ENCODE measurements at regions not wholly inside any gene's neighbourhood (a gene's known extent, or its start where the extent isn't known, plus 50 kb on each side); places are given as distances from the start of the nearest gene placed in this dataset.
"Not testable (repeated sequence)": the region's sequence is repeated elsewhere in the genome, so short reads cannot be mapped to it uniquely, and the experiment has no call there.

- DNase-seq (ENCODE audit: low read depth in 2 of 3, low spot score in 1 of 3), result no peak
Observed at GRCh38 chr12:89289720-89290119, 62.6 kb downstream of the DUSP6 start.

GRCh38 chr12:89288959-89289358, 63.3 kb downstream of the DUSP6 start:
- DNase-seq (ENCODE audit: low read depth in 2 of 3, low spot score in 1 of 3), result no peak

- DNase-seq (ENCODE audit: low read depth in 2 of 3, low spot score in 1 of 3), result no peak
Observed at GRCh38 chr12:89286501-89286900, 65.8 kb downstream of the DUSP6 start.

- DNase-seq (ENCODE audit: low read depth in 2 of 3, low spot score in 1 of 3), result no peak
Observed at GRCh38 chr12:89281539-89281867, 70.8 kb downstream of the DUSP6 start.

- DNase-seq (ENCODE audit: low read depth in 2 of 3, low spot score in 1 of 3), result no peak
Observed at GRCh38 chr12:89280833-89281538, 71.3 kb downstream of the DUSP6 start.

- no peak for DNase-seq (ENCODE audit: low read depth in 2 of 3, low spot score in 1 of 3)
Observed at GRCh38 chr12:89279499-89279898, 72.8 kb downstream of the DUSP6 start.

GRCh38 chr12:89278862-89279261, 73.4 kb downstream of the DUSP6 start:
- no peak for DNase-seq (ENCODE audit: low read depth in 2 of 3, low spot score in 1 of 3)

- no peak for DNase-seq (ENCODE audit: low read depth in 2 of 3, low spot score in 1 of 3)
Observed at GRCh38 chr12:89278169-89278568, 74.1 kb downstream of the DUSP6 start.

- DNase-seq (ENCODE audit: low read depth in 2 of 3, low spot score in 1 of 3), result no peak
Observed at GRCh38 chr12:89276860-89277259, 75.4 kb downstream of the DUSP6 start.

GRCh38 chr12:89273525-89273924, 78.8 kb downstream of the DUSP6 start:
- no peak for DNase-seq (ENCODE audit: low read depth in 2 of 3, low spot score in 1 of 3)

GRCh38 chr12:89270548-89270947, 81.8 kb downstream of the DUSP6 start:
- DNase-seq (ENCODE audit: low read depth in 2 of 3, low spot score in 1 of 3), result no peak

GRCh38 chr12:89269174-89269573, 83.1 kb downstream of the DUSP6 start:
- DNase-seq (ENCODE audit: low read depth in 2 of 3, low spot score in 1 of 3), result no peak

- DNase-seq (ENCODE audit: low read depth in 2 of 3, low spot score in 1 of 3), result no peak
Observed at GRCh38 chr12:89267404-89267803, 84.9 kb downstream of the DUSP6 start.

- not testable (repeated sequence) for DNase-seq (ENCODE audit: low read depth in 2 of 3, low spot score in 1 of 3)
Observed at GRCh38 chr12:89266574-89267188, 85.6 kb downstream of the DUSP6 start.

GRCh38 chr12:89264837-89265236, 87.5 kb downstream of the DUSP6 start:
- DNase-seq (ENCODE audit: low read depth in 2 of 3, low spot score in 1 of 3), result no peak

- no peak for DNase-seq (ENCODE audit: low read depth in 2 of 3, low spot score in 1 of 3)
Observed at GRCh38 chr12:89263900-89264299, 88.4 kb downstream of the DUSP6 start.

- no peak for DNase-seq (ENCODE audit: low read depth in 2 of 3, low spot score in 1 of 3)
Observed at GRCh38 chr12:89262855-89263552, 89.3 kb downstream of the DUSP6 start.

- DNase-seq (ENCODE audit: low read depth in 2 of 3, low spot score in 1 of 3), result no peak
Observed at GRCh38 chr12:89261982-89262381, 90.3 kb downstream of the DUSP6 start.

- no peak for DNase-seq (ENCODE audit: low read depth in 2 of 3, low spot score in 1 of 3)
Observed at GRCh38 chr12:89260841-89261637, 91.3 kb downstream of the DUSP6 start.

- DNase-seq (ENCODE audit: low read depth in 2 of 3, low spot score in 1 of 3), result no peak
Observed at GRCh38 chr12:89259821-89260220, 92.5 kb downstream of the DUSP6 start.

- DNase-seq (ENCODE audit: low read depth in 2 of 3, low spot score in 1 of 3), result no peak
Observed at GRCh38 chr12:89258240-89258969, 93.9 kb downstream of the DUSP6 start.
